BJ (cell line): ENCODE measurements at regions not wholly inside any gene's neighbourhood (a gene's known extent, or its start where the extent isn't known, plus 50 kb on each side); places are given as distances from the start of the nearest gene placed in this dataset.

Source experiments
- CTCF ChIA-PET: fragments of 350-600 bp; formaldehyde crosslinking; extraction: SDS; loops from one replicate; lab custom pipeline; 2021; ENCODE audit warnings: antibody characterized with exemption, inconsistent platforms; lab: Yijun Ruan, JAX
- POLR2A ChIA-PET: fragments of 300-600 bp; sonication (Branson Sonifier 250); formaldehyde crosslinking; extraction: SDS; loops from one replicate; lab custom pipeline; 2021; ENCODE audit warnings: antibody characterized with exemption; lab: Charles Lee
- DNase-seq: peaks from one replicate; pipeline ENCODE4 v3.0.0-alpha.2; 2011; ENCODE audit warnings: low read depth
- H3K27me3 ChIP-seq: 2 replicates; pipeline ENCODE4 v1.6.0; 2011; ENCODE audit warnings: low read length; ENCODE audit not compliant: control insufficient read depth, insufficient read depth
- H3K36me3 ChIP-seq: 2 replicates; pipeline ENCODE4 v1.5.1; 2011; ENCODE audit warnings: low read length; ENCODE audit not compliant: control insufficient read depth, insufficient read depth
- H3K4me3 ChIP-seq: 2 replicates; pipeline ENCODE4 v1.5.1; 2011; ENCODE audit warnings: low read depth, mild to moderate bottlenecking, control low read depth, low read length
- CTCF ChIP-seq: IDR thresholded peaks from 2 replicates; pipeline ENCODE4 v1.5.1; 2011; ENCODE audit warnings: low read depth, mild to moderate bottlenecking, control low read depth, inconsistent platforms, low read length, moderate library complexity; ENCODE audit not compliant: insufficient read depth

GRCh38 chr11:15318814-15319213 lies 204.1 kb downstream of the INSC start:
- POLR2A ChIA-PET: no interaction called here
- H3K27me3 ChIP-seq: no peaks in the 10 kb centered on the region
- TF ChIP-seq CTCF: no peak
- DNase-seq: no peak
- H3K36me3 ChIP-seq: no peaks in the 10 kb centered on the region
- no peak overlapping the region for H3K4me3 ChIP-seq
- CTCF ChIA-PET: no interaction called here

DNA sequence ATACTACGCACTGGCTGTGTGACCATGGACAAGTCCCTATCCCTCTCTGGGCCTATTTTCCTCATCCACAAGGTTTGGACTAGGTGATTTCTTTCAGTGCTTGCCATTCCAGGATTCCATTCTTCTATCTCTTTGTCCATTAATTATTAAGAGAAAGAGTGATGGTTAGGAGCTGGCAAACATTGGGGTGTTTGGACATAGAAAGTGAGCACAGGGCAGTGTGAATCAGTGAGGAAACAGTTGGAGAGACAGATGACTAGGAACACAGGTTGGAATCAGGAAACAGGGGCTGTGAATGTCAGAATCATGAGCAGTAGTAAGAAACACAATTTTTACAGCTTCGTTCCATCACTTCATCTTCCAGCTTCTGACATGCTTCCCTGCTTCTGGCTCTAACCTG lies 211.8 kb downstream of the INSC start:
- ChIA-PET CTCF (interaction anchor here (1.2 kb wide), 1 partner anchor 660 kb away, joined by 3 read pairs; no protein-coding TSS in a partner anchor), POLR2A (no interaction called here)
- Histone ChIP-seq H3K4me3 (no peak overlapping the region), H3K36me3 (no peaks in the 10 kb centered on the region), H3K27me3 (no peaks in the 10 kb centered on the region)
- DNase-seq: no peak
- TF ChIP-seq CTCF: no peak

DNA sequence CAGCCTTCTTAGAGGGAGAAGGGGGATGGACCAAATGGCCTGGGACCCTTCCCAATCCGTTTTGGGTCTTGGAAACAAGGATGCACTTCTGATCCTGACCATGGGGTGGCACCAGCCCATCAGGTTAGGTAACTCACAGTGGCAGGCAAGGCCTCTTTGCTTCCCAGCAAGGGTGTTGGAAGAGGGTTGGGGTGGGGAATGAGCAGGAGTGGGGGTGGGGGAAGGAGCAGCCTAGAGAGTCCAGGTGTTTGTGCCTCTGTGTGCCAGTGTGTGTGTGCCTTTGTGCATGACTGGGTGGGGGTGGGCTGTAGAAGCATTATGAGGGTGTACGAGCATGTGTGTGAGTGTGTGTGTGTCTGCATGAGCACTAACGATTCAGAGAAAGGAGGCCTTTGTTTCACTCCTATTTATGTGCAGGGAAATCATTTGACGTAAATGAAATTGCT lies 213.1 kb downstream of the INSC start:
- peak; percentile 41 for TF ChIP-seq CTCF
- DNase-seq: no peak
- ChIA-PET CTCF (interaction anchor here (1.0 kb wide), 1 partner anchor 40 kb away, joined by 3 read pairs; no protein-coding TSS in a partner anchor), POLR2A (no interaction called here)
- H3K4me3 ChIP-seq: no peak overlapping the region
- H3K27me3 ChIP-seq: no peaks in the 10 kb centered on the region
- H3K36me3 ChIP-seq: no peaks in the 10 kb centered on the region

GRCh38 chr11:15333407-15333806 lies 218.7 kb downstream of the INSC start:
- no peak for DNase-seq
- ChIA-PET POLR2A (no interaction called here), CTCF (no interaction called here)
- no peak overlapping the region for H3K4me3 ChIP-seq
- H3K36me3 ChIP-seq: no peaks in the 10 kb centered on the region
- no peak for TF ChIP-seq CTCF
- H3K27me3 ChIP-seq: no peaks in the 10 kb centered on the region

GRCh38 chr11:15334766-15335165 lies 220.0 kb downstream of the INSC start:
- Histone ChIP-seq H3K27me3 (no peaks in the 10 kb centered on the region), H3K4me3 (no peak overlapping the region), H3K36me3 (no peaks in the 10 kb centered on the region)
- no peak for TF ChIP-seq CTCF
- ChIA-PET CTCF (no interaction called here), POLR2A (no interaction called here)
- DNase-seq: no peak
